Glutamatergic neuron (in vitro differentiated cells): ENCODE measurements at regions not wholly inside any gene's neighbourhood (a gene's known extent, or its start where the extent isn't known, plus 50 kb on each side); places are given as distances from the start of the nearest gene placed in this dataset.
"Not testable (repeated sequence)": the region's sequence is repeated elsewhere in the genome, so short reads cannot be mapped to it uniquely, and the experiment has no call there.

Experiments used
- DNase-seq: peaks from one replicate; pipeline ENCODE4 v3.0.0; 2022
- H3K27ac Mint-ChIP-seq: one replicate; pipeline ENCODE4 v1.8.0; 2020; ENCODE audit warnings: mild to moderate bottlenecking, mixed read lengths, inconsistent platforms; ENCODE audit not compliant: unreplicated experiment
- H3K27me3 Mint-ChIP-seq: one replicate; pipeline ENCODE4 v1.8.0; 2020; ENCODE audit warnings: mild to moderate bottlenecking, moderate library complexity, mixed read lengths, inconsistent platforms; ENCODE audit not compliant: unreplicated experiment
- H3K36me3 Mint-ChIP-seq: one replicate; pipeline ENCODE4 v1.8.0; 2020; ENCODE audit warnings: mild to moderate bottlenecking, mixed read lengths, inconsistent platforms; ENCODE audit not compliant: unreplicated experiment
- H3K4me1 Mint-ChIP-seq: one replicate; pipeline ENCODE4 v1.8.0; 2020; ENCODE audit warnings: mild to moderate bottlenecking, low read depth, mixed read lengths, inconsistent platforms; ENCODE audit not compliant: unreplicated experiment
- H3K4me3 Mint-ChIP-seq: one replicate; pipeline ENCODE4 v1.8.0; 2020; ENCODE audit warnings: mild to moderate bottlenecking, mixed read lengths, inconsistent platforms; ENCODE audit not compliant: unreplicated experiment
- H3K9me3 Mint-ChIP-seq: one replicate; pipeline ENCODE4 v1.8.0; 2020; ENCODE audit warnings: mild to moderate bottlenecking, moderate library complexity, mixed read lengths, inconsistent platforms; ENCODE audit not compliant: unreplicated experiment
- TF ChIP-seq, protein P1 (sequence below): fragments of 200-600 bp; sonication (generic); IDR thresholded peaks from one replicate; pipeline ENCODE4 v1.5.0; 2021; ENCODE audit not compliant: partially characterized antibody, unreplicated experiment

DNA sequence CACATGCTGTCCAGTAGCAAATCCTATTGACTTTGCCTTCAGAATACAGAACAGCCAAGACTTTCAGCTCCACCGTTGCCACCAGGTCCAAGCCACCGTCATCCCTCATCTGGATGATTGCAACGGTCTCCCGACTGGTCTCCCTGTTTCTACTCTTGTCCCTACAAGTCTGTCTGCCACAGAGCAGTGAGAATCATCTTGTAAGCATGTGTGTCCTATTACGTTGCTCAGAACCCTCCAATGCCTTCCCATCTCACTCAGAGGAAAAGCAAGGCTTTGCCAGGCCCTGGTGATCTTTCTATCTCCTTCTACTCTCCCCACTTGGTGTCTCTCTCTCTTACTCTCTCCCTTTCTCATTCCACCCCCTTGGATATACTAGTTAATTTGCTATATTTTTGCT, 76.7 kb upstream of the GDNF start:
- TF ChIP-seq, protein P1, sequence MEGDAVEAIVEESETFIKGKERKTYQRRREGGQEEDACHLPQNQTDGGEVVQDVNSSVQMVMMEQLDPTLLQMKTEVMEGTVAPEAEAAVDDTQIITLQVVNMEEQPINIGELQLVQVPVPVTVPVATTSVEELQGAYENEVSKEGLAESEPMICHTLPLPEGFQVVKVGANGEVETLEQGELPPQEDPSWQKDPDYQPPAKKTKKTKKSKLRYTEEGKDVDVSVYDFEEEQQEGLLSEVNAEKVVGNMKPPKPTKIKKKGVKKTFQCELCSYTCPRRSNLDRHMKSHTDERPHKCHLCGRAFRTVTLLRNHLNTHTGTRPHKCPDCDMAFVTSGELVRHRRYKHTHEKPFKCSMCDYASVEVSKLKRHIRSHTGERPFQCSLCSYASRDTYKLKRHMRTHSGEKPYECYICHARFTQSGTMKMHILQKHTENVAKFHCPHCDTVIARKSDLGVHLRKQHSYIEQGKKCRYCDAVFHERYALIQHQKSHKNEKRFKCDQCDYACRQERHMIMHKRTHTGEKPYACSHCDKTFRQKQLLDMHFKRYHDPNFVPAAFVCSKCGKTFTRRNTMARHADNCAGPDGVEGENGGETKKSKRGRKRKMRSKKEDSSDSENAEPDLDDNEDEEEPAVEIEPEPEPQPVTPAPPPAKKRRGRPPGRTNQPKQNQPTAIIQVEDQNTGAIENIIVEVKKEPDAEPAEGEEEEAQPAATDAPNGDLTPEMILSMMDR, result no peak
- peaks cover 5% of the 10 kb centered on the region for H3K4me1 Mint-ChIP-seq
- H3K36me3 Mint-ChIP-seq, result no peaks in the 10 kb centered on the region
- no peak overlapping the region for H3K4me3 Mint-ChIP-seq
- no peaks in the 10 kb centered on the region for H3K27me3 Mint-ChIP-seq
- no peaks in the 10 kb centered on the region for H3K9me3 Mint-ChIP-seq
- DNase-seq, result no peak
- H3K27ac Mint-ChIP-seq, result no peak overlapping the region

- Mint-ChIP-seq H3K4me3 (no peak overlapping the region), H3K27ac (no peak overlapping the region), H3K27me3 (no peaks in the 10 kb centered on the region), H3K36me3 (no peaks in the 10 kb centered on the region), H3K9me3 (no peaks in the 10 kb centered on the region), H3K4me1 (peaks cover 5% of the 10 kb centered on the region)
- DNase-seq, result no peak
- TF ChIP-seq, protein P1, result no peak
Measured at GRCh38 chr5:37915097-37915736, 75.4 kb upstream of the GDNF start.

DNA sequence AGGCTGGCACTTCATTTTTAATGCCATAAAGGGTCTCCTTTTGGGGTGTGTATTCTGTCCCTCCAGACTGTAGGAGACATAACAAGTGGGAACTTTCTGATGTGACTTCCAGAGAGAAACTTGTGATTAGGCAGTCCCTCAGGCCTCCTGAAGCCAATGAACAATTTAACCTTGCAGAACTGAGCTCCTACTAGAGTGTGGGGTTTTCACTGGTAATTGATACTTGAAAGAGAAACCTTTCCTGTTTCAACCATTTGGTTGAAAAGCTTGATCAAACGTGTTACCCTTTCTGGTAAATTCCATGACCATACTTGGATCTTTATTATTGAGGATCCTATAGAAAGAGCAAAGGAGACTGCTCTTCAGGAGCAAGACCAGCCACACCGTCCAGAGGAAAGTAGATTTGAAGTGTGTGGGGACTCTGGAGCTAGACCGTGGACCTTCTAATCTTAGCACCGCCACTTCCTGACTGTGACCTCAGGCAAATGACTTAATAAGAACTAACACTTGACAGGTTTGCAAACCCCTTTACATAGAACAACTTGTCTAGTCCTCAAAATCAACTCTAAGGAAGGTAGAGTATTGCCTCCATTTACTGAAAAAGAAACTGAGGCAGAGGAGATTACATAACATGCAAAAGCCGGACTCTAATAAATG, 69.9 kb upstream of the GDNF start:
- not testable (repeated sequence) for H3K27me3 Mint-ChIP-seq, H3K27ac Mint-ChIP-seq, H3K4me3 Mint-ChIP-seq, H3K9me3 Mint-ChIP-seq, DNase-seq, H3K36me3 Mint-ChIP-seq, H3K4me1 Mint-ChIP-seq

DNA sequence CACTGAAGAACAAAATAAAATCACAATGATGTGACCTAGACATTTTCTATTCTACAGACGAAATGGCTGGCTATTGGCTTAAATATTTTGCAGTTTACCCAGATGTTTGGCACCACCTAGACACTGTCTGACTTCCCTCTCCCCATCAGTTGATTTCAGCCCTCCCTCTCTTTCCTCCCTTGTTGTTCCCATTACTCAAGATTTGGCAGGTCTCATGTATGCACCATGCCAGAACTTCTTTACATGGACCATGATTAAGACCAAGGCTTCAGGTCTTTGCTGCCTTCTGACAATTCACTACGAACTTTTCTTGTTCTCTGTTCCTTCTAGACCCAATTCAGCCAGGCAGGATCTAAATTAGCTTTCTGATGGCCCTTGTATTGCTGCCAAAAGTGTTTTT, 66.6 kb upstream of the GDNF start:
- DNase-seq, result no peak
- Mint-ChIP-seq H3K27me3 (no peaks in the 10 kb centered on the region), H3K9me3 (peaks cover 5% of the 10 kb centered on the region), H3K36me3 (peaks cover 5% of the 10 kb centered on the region), H3K27ac (no peak overlapping the region), H3K4me1 (no peaks in the 10 kb centered on the region), H3K4me3 (no peak overlapping the region)
- TF ChIP-seq, protein P1, result no peak

DNA sequence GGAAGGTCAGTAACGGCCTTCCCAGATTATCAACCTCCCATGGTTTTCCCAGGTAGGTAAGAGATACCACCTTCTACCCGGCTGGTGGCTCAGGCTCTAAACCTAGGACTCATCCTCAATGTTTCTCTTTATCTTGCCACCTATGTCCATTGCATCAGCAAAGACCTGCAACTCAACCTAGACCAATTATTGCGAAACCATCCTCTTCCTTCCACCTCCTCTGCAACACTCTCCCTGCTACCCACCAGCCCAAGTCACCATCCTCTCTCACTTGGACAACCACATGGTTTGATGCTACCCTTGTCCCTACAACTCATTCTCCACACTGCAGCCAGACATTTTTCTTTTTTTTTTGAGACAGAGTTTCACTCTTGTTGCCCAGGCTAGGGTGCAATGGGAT, 65.4 kb upstream of the GDNF start:
- H3K4me1 Mint-ChIP-seq, result no peaks in the 10 kb centered on the region
- no peaks in the 10 kb centered on the region for H3K27me3 Mint-ChIP-seq
- no peak overlapping the region for H3K27ac Mint-ChIP-seq
- TF ChIP-seq, protein P1, result no peak
- no peak for DNase-seq
- peaks cover 5% of the 10 kb centered on the region for H3K36me3 Mint-ChIP-seq
- no peak overlapping the region for H3K4me3 Mint-ChIP-seq
- peaks cover 5% of the 10 kb centered on the region for H3K9me3 Mint-ChIP-seq
